22Rv1 (cell line): ENCODE measurements at regions not wholly inside any gene's neighbourhood (a gene's known extent, or its start where the extent isn't known, plus 50 kb on each side); places are given as distances from the start of the nearest gene placed in this dataset.
"Not testable (repeated sequence)": the region's sequence is repeated elsewhere in the genome, so short reads cannot be mapped to it uniquely, and the experiment has no call there.

Source experiments
- ZFX ChIP-seq: fragments of 450-650 bp; IDR thresholded peaks from 2 replicates; pipeline ENCODE4 v1.6.1; 2017; ENCODE audit warnings: antibody characterized with exemption, borderline replicate concordance
- TF ChIP-seq, protein P1 (sequence below): fragments of 450-650 bp; IDR thresholded peaks from 2 replicates; pipeline ENCODE4 v1.5.1; 2017; ENCODE audit warnings: mild to moderate bottlenecking

DNA sequence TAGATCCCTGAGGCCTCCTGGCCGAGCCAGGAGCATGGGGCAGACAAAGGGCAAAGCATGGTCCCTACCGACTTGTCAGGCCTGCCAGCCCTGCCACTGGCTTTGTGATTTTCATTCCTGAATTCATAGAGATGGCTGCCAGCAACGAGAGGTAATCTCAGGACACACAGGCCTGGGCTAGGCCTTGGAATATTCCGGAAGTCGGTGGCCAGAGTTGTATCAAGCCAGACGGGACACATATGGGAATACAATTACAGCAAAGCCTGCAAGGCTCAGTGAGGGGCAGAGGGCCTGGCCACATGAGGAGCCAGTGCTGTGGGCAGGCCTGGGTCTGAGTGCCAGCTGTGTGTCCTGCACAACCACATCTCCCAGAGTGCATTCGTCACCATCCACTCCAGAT lies 72.4 kb upstream of the PLGLB2 start:
- TF ChIP-seq ZFX, result not testable (repeated sequence)
- TF ChIP-seq, protein P1, sequence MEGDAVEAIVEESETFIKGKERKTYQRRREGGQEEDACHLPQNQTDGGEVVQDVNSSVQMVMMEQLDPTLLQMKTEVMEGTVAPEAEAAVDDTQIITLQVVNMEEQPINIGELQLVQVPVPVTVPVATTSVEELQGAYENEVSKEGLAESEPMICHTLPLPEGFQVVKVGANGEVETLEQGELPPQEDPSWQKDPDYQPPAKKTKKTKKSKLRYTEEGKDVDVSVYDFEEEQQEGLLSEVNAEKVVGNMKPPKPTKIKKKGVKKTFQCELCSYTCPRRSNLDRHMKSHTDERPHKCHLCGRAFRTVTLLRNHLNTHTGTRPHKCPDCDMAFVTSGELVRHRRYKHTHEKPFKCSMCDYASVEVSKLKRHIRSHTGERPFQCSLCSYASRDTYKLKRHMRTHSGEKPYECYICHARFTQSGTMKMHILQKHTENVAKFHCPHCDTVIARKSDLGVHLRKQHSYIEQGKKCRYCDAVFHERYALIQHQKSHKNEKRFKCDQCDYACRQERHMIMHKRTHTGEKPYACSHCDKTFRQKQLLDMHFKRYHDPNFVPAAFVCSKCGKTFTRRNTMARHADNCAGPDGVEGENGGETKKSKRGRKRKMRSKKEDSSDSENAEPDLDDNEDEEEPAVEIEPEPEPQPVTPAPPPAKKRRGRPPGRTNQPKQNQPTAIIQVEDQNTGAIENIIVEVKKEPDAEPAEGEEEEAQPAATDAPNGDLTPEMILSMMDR, result not testable (repeated sequence)
